ENCODE measurements at regions not wholly inside any gene's neighbourhood (a gene's known extent, or its start where the extent isn't known, plus 50 kb on each side); places are given as distances from the start of the nearest gene placed in this dataset.

- no peaks in the 10 kb centered on the region for H3K9me3 ChIP-seq
- no peaks in the 10 kb centered on the region for H3K36me3 ChIP-seq (ENCODE audit: insufficient read depth in 1 of 2, low read depth in 1 of 2)
- intact Hi-C loops (cut with DNase I): no loop called here
- DNase-seq (no peak), ATAC-seq (no peak)
- H3K4me3 ChIP-seq: no peak overlapping the region
- H3K27ac ChIP-seq: no peak overlapping the region
- no peaks in the 10 kb centered on the region for H3K4me1 ChIP-seq
- 54 to 63% (median 59%) methylated on average over 5 of the region's 5 CpGs for WGBS, 3 donors
- H3K27me3 ChIP-seq (ENCODE audit: insufficient read depth in 3 of 3, low read length in 2 of 3): peaks cover 0 to 3% (median 0%) of the 10 kb centered on the region in 3 donors
- no peak for TF ChIP-seq CTCF (IDR thresholded peaks at IDR 0.05)
Observed at GRCh38 chr16:80277182-80277581, 263.6 kb upstream of the DYNLRB2 start.

GRCh38 chr16:80274576-80275191, 266.1 kb upstream of the DYNLRB2 start:
- intact Hi-C loops (cut with DNase I): no loop called here
- WGBS, 3 donors: 46 to 72% (median 63%) methylated on average over 4 of the region's 4 CpGs
- H3K9me3 ChIP-seq: no peaks in the 10 kb centered on the region
- no peak for DNase-seq
- no peak for TF ChIP-seq CTCF (IDR thresholded peaks at IDR 0.05)
- no peak overlapping the region for H3K4me3 ChIP-seq
- no peak for ATAC-seq
- no peaks in the 10 kb centered on the region for H3K36me3 ChIP-seq (ENCODE audit: insufficient read depth in 1 of 2, low read depth in 1 of 2)
- no peaks in the 10 kb centered on the region for H3K4me1 ChIP-seq
- H3K27me3 ChIP-seq (ENCODE audit: insufficient read depth in 3 of 3, low read length in 2 of 3): peaks cover 0 to 3% (median 0%) of the 10 kb centered on the region in 3 donors
- no peak overlapping the region for H3K27ac ChIP-seq

- no peak for ATAC-seq
- 82 to 91% (median 87%) methylated on average over 4 of the region's 4 CpGs for WGBS, 3 donors
- intact Hi-C loops (cut with DNase I): no loop called here
Observed at GRCh38 chr16:80273635-80274538, 266.9 kb upstream of the DYNLRB2 start.

GRCh38 chr16:80265624-80266306, 275.0 kb upstream of the DYNLRB2 start:
- H3K27me3 ChIP-seq (ENCODE audit: insufficient read depth in 3 of 3, low read length in 2 of 3): no peaks in the 10 kb centered on the region
- no peaks in the 10 kb centered on the region for H3K4me1 ChIP-seq
- 66 to 71% (median 68%) methylated on average over 2 of the region's 2 CpGs for WGBS, 3 donors
- intact Hi-C loops (cut with DNase I): no loop called here
- no peak overlapping the region for H3K4me3 ChIP-seq
- H3K36me3 ChIP-seq (ENCODE audit: insufficient read depth in 1 of 2, low read depth in 1 of 2): no peaks in the 10 kb centered on the region
- H3K9me3 ChIP-seq: no peaks in the 10 kb centered on the region
- H3K27ac ChIP-seq: no peak overlapping the region
- TF ChIP-seq CTCF (IDR thresholded peaks at IDR 0.05): no peak
- no peak for ATAC-seq
- no peak for DNase-seq

More at GRCh38 chr16:80273635-80274538, 266.9 kb upstream of the DYNLRB2 start:
- H3K4me3 ChIP-seq: no peak overlapping the region
- H3K9me3 ChIP-seq: no peaks in the 10 kb centered on the region
- no peaks in the 10 kb centered on the region for H3K36me3 ChIP-seq (ENCODE audit: insufficient read depth in 1 of 2, low read depth in 1 of 2)
- peaks cover 0 to 3% (median 0%) of the 10 kb centered on the region in 3 donors for H3K27me3 ChIP-seq (ENCODE audit: insufficient read depth in 3 of 3, low read length in 2 of 3)
- H3K27ac ChIP-seq: no peak overlapping the region
- no peaks in the 10 kb centered on the region for H3K4me1 ChIP-seq
- no peak for DNase-seq
- no peak for TF ChIP-seq CTCF (IDR thresholded peaks at IDR 0.05)
